ENCODE measurements at regions not wholly inside any gene's neighbourhood (a gene's known extent, or its start where the extent isn't known, plus 50 kb on each side); places are given as distances from the start of the nearest gene placed in this dataset.

DNA sequence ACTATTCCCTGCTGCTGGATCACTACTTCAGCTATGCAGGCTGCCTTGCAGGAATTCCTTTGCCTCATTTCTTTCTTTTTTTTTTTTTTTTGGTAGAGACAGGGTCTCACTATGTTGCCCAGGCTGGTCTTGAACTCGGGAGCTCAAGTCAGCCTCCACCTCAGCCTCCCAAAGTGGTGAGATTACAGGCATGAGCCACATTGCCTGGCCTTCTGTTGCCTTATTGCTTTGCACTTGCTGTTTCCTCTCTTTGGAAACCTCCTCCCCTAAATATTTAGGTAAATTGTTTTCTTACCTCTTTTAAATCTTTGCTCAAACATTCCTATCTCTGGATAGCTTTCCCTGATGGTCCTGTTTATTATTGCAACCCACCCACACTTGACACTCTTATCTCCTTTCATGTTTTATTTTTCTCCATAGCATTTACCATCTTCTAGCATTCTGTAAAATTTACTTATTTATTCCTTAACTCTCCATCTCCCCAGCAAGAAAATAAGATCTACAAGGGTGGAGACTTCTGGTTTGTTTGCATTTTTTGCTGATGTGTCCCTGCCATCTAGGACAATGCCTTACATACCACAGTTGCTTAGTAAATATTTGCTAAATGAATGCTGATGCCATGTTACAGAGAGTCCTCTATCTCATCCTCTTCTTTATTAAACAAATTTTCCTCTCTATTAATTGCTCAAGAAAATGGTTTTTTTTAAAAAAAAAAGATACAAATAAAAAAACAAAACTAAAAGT is 134.8 kb downstream of the P2RY1 start:
- TF ChIP-seq, protein P1, sequence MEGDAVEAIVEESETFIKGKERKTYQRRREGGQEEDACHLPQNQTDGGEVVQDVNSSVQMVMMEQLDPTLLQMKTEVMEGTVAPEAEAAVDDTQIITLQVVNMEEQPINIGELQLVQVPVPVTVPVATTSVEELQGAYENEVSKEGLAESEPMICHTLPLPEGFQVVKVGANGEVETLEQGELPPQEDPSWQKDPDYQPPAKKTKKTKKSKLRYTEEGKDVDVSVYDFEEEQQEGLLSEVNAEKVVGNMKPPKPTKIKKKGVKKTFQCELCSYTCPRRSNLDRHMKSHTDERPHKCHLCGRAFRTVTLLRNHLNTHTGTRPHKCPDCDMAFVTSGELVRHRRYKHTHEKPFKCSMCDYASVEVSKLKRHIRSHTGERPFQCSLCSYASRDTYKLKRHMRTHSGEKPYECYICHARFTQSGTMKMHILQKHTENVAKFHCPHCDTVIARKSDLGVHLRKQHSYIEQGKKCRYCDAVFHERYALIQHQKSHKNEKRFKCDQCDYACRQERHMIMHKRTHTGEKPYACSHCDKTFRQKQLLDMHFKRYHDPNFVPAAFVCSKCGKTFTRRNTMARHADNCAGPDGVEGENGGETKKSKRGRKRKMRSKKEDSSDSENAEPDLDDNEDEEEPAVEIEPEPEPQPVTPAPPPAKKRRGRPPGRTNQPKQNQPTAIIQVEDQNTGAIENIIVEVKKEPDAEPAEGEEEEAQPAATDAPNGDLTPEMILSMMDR (IDR thresholded peaks at IDR 0.05) = no peak
- no peaks in the 10 kb centered on the region for H3K36me3 ChIP-seq
- H3K27ac ChIP-seq = no peak overlapping the region
- H3K9me3 ChIP-seq = peaks cover 0 to 13% of the 10 kb centered on the region in 2 donors
- H3K27me3 ChIP-seq = no peaks in the 10 kb centered on the region
- no peak overlapping the region for H3K4me3 ChIP-seq
- no peaks in the 10 kb centered on the region for H3K4me1 ChIP-seq
- no peak for DNase-seq (ENCODE audit: low spot score)

GRCh38 chr3:152970851-152971250 is 135.9 kb downstream of the P2RY1 start:
- no peak for DNase-seq (ENCODE audit: low spot score)
- no peak overlapping the region for H3K27ac ChIP-seq
- TF ChIP-seq, protein P1 (IDR thresholded peaks at IDR 0.05) = no peak
- no peaks in the 10 kb centered on the region for H3K27me3 ChIP-seq
- H3K4me1 ChIP-seq = no peaks in the 10 kb centered on the region
- H3K4me3 ChIP-seq = no peak overlapping the region
- no peaks in the 10 kb centered on the region for H3K36me3 ChIP-seq
- H3K9me3 ChIP-seq = peaks cover 0 to 13% of the 10 kb centered on the region in 2 donors

- no peaks in the 10 kb centered on the region for H3K4me1 ChIP-seq
Measured at GRCh38 chr3:152971880-152972279, 136.9 kb downstream of the P2RY1 start.

GRCh38 chr3:152973575-152973974 is 138.6 kb downstream of the P2RY1 start:
- Histone ChIP-seq H3K27me3 (no peaks in the 10 kb centered on the region), H3K36me3 (no peaks in the 10 kb centered on the region), H3K27ac (no peak overlapping the region), H3K4me3 (no peak overlapping the region), H3K4me1 (no peaks in the 10 kb centered on the region), H3K9me3 (no peaks in the 10 kb centered on the region)
- TF ChIP-seq, protein P1 (IDR thresholded peaks at IDR 0.05) = no peak
- no peak for DNase-seq (ENCODE audit: low spot score)

More at GRCh38 chr3:152971880-152972279, 136.9 kb downstream of the P2RY1 start:
- TF ChIP-seq, protein P1 (IDR thresholded peaks at IDR 0.05) = no peak
- DNase-seq (ENCODE audit: low spot score) = no peak
- no peak overlapping the region for H3K4me3 ChIP-seq
- peaks cover 0 to 4% of the 10 kb centered on the region in 2 donors for H3K9me3 ChIP-seq
- no peaks in the 10 kb centered on the region for H3K36me3 ChIP-seq
- H3K27me3 ChIP-seq = no peaks in the 10 kb centered on the region
- H3K27ac ChIP-seq = no peak overlapping the region

- H3K27ac ChIP-seq = no peak overlapping the region
- no peak overlapping the region for H3K4me3 ChIP-seq
- TF ChIP-seq, protein P1 (IDR thresholded peaks at IDR 0.05) = no peak
- H3K4me1 ChIP-seq = no peaks in the 10 kb centered on the region
- no peaks in the 10 kb centered on the region for H3K9me3 ChIP-seq
- no peaks in the 10 kb centered on the region for H3K36me3 ChIP-seq
- DNase-seq (ENCODE audit: low spot score) = no peak
- H3K27me3 ChIP-seq = no peaks in the 10 kb centered on the region
Measured at GRCh38 chr3:152976239-152976638, 141.3 kb downstream of the P2RY1 start.

GRCh38 chr3:152977366-152977765 is 142.4 kb downstream of the P2RY1 start:
- no peaks in the 10 kb centered on the region for H3K9me3 ChIP-seq
- no peak overlapping the region for H3K27ac ChIP-seq
- no peaks in the 10 kb centered on the region for H3K36me3 ChIP-seq
- TF ChIP-seq, protein P1 (IDR thresholded peaks at IDR 0.05) = no peak
- no peaks in the 10 kb centered on the region for H3K4me1 ChIP-seq
- no peak overlapping the region for H3K4me3 ChIP-seq
- no peaks in the 10 kb centered on the region for H3K27me3 ChIP-seq
- no peak for DNase-seq (ENCODE audit: low spot score)

Data from right atrium auricular region (tissue), 2 donors.